H1 (cell line): ENCODE measurements at regions not wholly inside any gene's neighbourhood (a gene's known extent, or its start where the extent isn't known, plus 50 kb on each side); places are given as distances from the start of the nearest gene placed in this dataset.

Experiments used
- CTCF ChIA-PET: fragments of 300-600 bp; sonication (Branson Sonifier 250); formaldehyde crosslinking; loops from one replicate; lab custom pipeline; 2021; ENCODE audit not compliant: partially characterized antibody; lab: Charles Lee
- POLR2A ChIA-PET: fragments of 300-600 bp; sonication (Branson Sonifier 250); formaldehyde crosslinking; loops from one replicate; lab custom pipeline; 2021; ENCODE audit warnings: inconsistent platforms; ENCODE audit not compliant: partially characterized antibody; lab: Charles Lee
- DNase-seq, 2 experiments: peaks; one replicate each; pipeline versions ENCODE4 v3.0.0 to v3.0.0-alpha.2; 2010 to 2022; ENCODE audit warnings: low spot score in 2 of 2, low read depth in 1 of 2, mixed read lengths in 1 of 2
- FAIRE-seq: peaks from 2 replicates; lab custom pipeline; 2011; peaks lifted over from hg19 to GRCh38; lab: Jason Lieb, UNC
- H2AFZ ChIP-seq: 2 replicates; pipeline ENCODE4 v1.8.1; 2012; ENCODE audit warnings: low read length, inconsistent platforms
- H2AK5ac ChIP-seq: 2 replicates; pipeline ENCODE4 v1.6.1; 2013; ENCODE audit warnings: low read depth, low read length
- H2BK120ac ChIP-seq: replicated peaks from 2 replicates; pipeline ENCODE3; 2013; ENCODE audit warnings: low read depth, low read length, inconsistent platforms
- H2BK12ac ChIP-seq: 2 replicates; pipeline ENCODE4 v1.6.1; 2013; ENCODE audit warnings: low read depth, low read length
- H2BK15ac ChIP-seq: 2 replicates; pipeline ENCODE4 v1.6.1; 2013; ENCODE audit warnings: low read length
- H2BK20ac ChIP-seq: 2 replicates; pipeline ENCODE4 v1.6.1; 2013; ENCODE audit warnings: low read length
- H2BK5ac ChIP-seq: 2 replicates; pipeline ENCODE4 v1.6.1; 2013; ENCODE audit warnings: low read depth, low read length
- H3K14ac ChIP-seq: 2 replicates; pipeline ENCODE4 v1.6.1; 2013; ENCODE audit warnings: inconsistent platforms; ENCODE audit not compliant: insufficient read length
- H3K18ac ChIP-seq: 2 replicates; pipeline ENCODE4 v1.6.1; 2013; ENCODE audit warnings: low read length; ENCODE audit errors: extremely low read depth
- H3K23ac ChIP-seq: 2 replicates; pipeline ENCODE4 v1.6.1; 2013; ENCODE audit warnings: inconsistent platforms; ENCODE audit not compliant: insufficient read length
- H3K23me2 ChIP-seq: 2 replicates; pipeline ENCODE4 v1.6.1; 2013; ENCODE audit warnings: low read depth, low read length
- H3K27ac ChIP-seq: 2 replicates; pipeline ENCODE4 v1.6.1; 2011; ENCODE audit warnings: low read depth, low read length, inconsistent platforms
- H3K27me3 ChIP-seq, 4 experiments: replicated peaks in 1 of 4; 1 replicate in 1 of 4; 2 replicates in 3 of 4; pipeline versions ENCODE4 v1.6.1 to v1.8.1; 2011 to 2013; ENCODE audit warnings: low read length in 3 of 4, mild to moderate bottlenecking in 3 of 4, inconsistent platforms in 2 of 4, mixed read lengths in 2 of 4, moderate library complexity in 1 of 4; ENCODE audit not compliant: control insufficient read depth in 3 of 4, insufficient read depth in 3 of 4; ENCODE audit errors: extremely low read depth in 1 of 4
- H3K36me3 ChIP-seq, 4 experiments: 2 replicates each; pipeline versions ENCODE4 v1.6.1 to v1.8.1; 2011 to 2013; ENCODE audit warnings: mild to moderate bottlenecking in 4 of 4, low read length in 3 of 4, moderate library complexity in 2 of 4, control low read depth in 1 of 4, inconsistent platforms in 1 of 4; ENCODE audit not compliant: insufficient read depth in 4 of 4, control insufficient read depth in 2 of 4
- H3K4ac ChIP-seq: replicated peaks from 2 replicates; pipeline ENCODE3; 2013; ENCODE audit warnings: low read length, low read depth, mixed read lengths, inconsistent platforms; ENCODE audit not compliant: insufficient read length
- H3K4me1 ChIP-seq, 4 experiments: replicated peaks in 1 of 4; 1 replicate in 1 of 4; 2 replicates in 3 of 4; pipeline versions ENCODE4 v1.6.1 to v1.8.1; 2011 to 2013; ENCODE audit warnings: low read length in 3 of 4, inconsistent platforms in 2 of 4, mixed read lengths in 1 of 4; ENCODE audit not compliant: insufficient read depth in 4 of 4, control insufficient read depth in 3 of 4
- H3K4me2 ChIP-seq, 2 experiments: 2 replicates each; pipeline versions ENCODE4 v1.6.1 to v1.8.1; 2011 to 2013; ENCODE audit warnings: low read depth in 2 of 2, low read length in 2 of 2, control low read depth in 1 of 2, inconsistent platforms in 1 of 2, mild to moderate bottlenecking in 1 of 2; ENCODE audit not compliant: insufficient read depth in 1 of 2
- H3K4me3 ChIP-seq, 4 experiments: fragments of 200-600, 300-600 bp in 1 of 4; sonication (generic), shearing (Covaris generic), sonication (Bioruptor Twin) in 1 of 4; 2 replicates each; pipeline versions ENCODE4 v1.5.1 to v1.8.1; 2011 to 2016; ENCODE audit warnings: low read length in 4 of 4, low read depth in 3 of 4, control low read depth in 2 of 4, inconsistent platforms in 2 of 4, mild to moderate bottlenecking in 2 of 4, mixed read lengths in 1 of 4, moderate library complexity in 1 of 4; ENCODE audit not compliant: insufficient read depth in 2 of 4; ENCODE audit errors: extremely low read depth in 1 of 4
- H3K56ac ChIP-seq: replicated peaks from 2 replicates; pipeline ENCODE3; 2013; ENCODE audit warnings: low read depth, mild to moderate bottlenecking, mixed read lengths, low read length, inconsistent platforms; ENCODE audit not compliant: insufficient read length
- H3K79me1 ChIP-seq: 2 replicates; pipeline ENCODE4 v1.6.1; 2013; ENCODE audit warnings: low read depth, low read length, control low read depth
- H3K79me2 ChIP-seq, 2 experiments: 2 replicates each; pipeline versions ENCODE4 v1.6.1 to v1.8.1; 2012 to 2013; ENCODE audit warnings: low read length in 2 of 2, mild to moderate bottlenecking in 2 of 2, inconsistent platforms in 1 of 2; ENCODE audit not compliant: insufficient read depth in 2 of 2, control insufficient read depth in 1 of 2
- H3K9ac ChIP-seq, 4 experiments: replicated peaks in 1 of 4; 1 replicate in 1 of 4; 2 replicates in 3 of 4; pipeline versions ENCODE4 v1.6.1 to v1.8.1; 2011 to 2013; ENCODE audit warnings: low read depth in 3 of 4, low read length in 3 of 4, control low read depth in 2 of 4, mild to moderate bottlenecking in 2 of 4, moderate library complexity in 2 of 4, inconsistent platforms in 1 of 4; ENCODE audit errors: extremely low read depth in 1 of 4
- H3K9me3 ChIP-seq, 2 experiments: 2 replicates each; pipeline versions ENCODE4 v1.6.1 to v1.8.1; 2012 to 2013; ENCODE audit warnings: mild to moderate bottlenecking in 2 of 2, moderate library complexity in 2 of 2, control low read depth in 1 of 2, inconsistent platforms in 1 of 2, low read depth in 1 of 2, low read length in 1 of 2, mixed read lengths in 1 of 2; ENCODE audit not compliant: insufficient read depth in 2 of 2
- H4K20me1 ChIP-seq, 2 experiments: replicated peaks in 1 of 2; 2 replicates each; pipeline versions ENCODE3 to v1.8.1; 2011 to 2013; ENCODE audit warnings: inconsistent platforms in 2 of 2, low read length in 2 of 2, mild to moderate bottlenecking in 1 of 2; ENCODE audit not compliant: insufficient read depth in 2 of 2, control insufficient read depth in 1 of 2
- H4K5ac ChIP-seq: 2 replicates; pipeline ENCODE4 v1.6.1; 2013; ENCODE audit warnings: low read length, low read depth, mixed read lengths, inconsistent platforms; ENCODE audit not compliant: insufficient read length
- H4K8ac ChIP-seq: 2 replicates; pipeline ENCODE4 v1.8.0; 2013; ENCODE audit warnings: mild to moderate bottlenecking, moderate library complexity, low read length, inconsistent platforms; ENCODE audit not compliant: insufficient read depth; ENCODE audit errors: extremely low read depth
- H4K91ac ChIP-seq: replicated peaks from 2 replicates; pipeline ENCODE3; 2013; ENCODE audit warnings: low read length, mixed read lengths, inconsistent platforms; ENCODE audit not compliant: insufficient read length
- CHD1 ChIP-seq: IDR thresholded peaks from 2 replicates; pipeline ENCODE4 v1.6.1; 2012; ENCODE audit warnings: low read depth, low read length, improper control_type of control experiment
- FOSL1 ChIP-seq: IDR thresholded peaks from 2 replicates; pipeline ENCODE4 v1.6.1; 2011; ENCODE audit warnings: mild to moderate bottlenecking, low read depth, low read length, moderate library complexity; ENCODE audit not compliant: insufficient read depth
- GTF2F1 ChIP-seq: IDR thresholded peaks from 2 replicates; pipeline ENCODE4 v1.6.1; 2012; ENCODE audit warnings: low read depth, low read length, improper control_type of control experiment, borderline replicate concordance
- KDM5A ChIP-seq: fragments of 200-600 bp; IDR thresholded peaks from 2 replicates; pipeline ENCODE4 v1.7.1; 2012; ENCODE audit warnings: mild to moderate bottlenecking, low read length, inconsistent platforms, mixed read lengths
- POLR2AphosphoS5 ChIP-seq: IDR thresholded peaks from 2 replicates; pipeline ENCODE4 v1.6.1; 2011; ENCODE audit warnings: low read depth, low read length
- RFX5 ChIP-seq: IDR thresholded peaks from 2 replicates; pipeline ENCODE4 v1.6.1; 2011; ENCODE audit warnings: low read depth, low read length, improper control_type of control experiment, borderline replicate concordance
- SIN3A ChIP-seq, 2 experiments: IDR thresholded peaks in 1 of 2; conservative IDR thresholded peaks in 1 of 2; 2 replicates each; pipeline ENCODE4 v1.6.1; 2011 to 2012; ENCODE audit warnings: low read length in 2 of 2, improper control_type of control experiment in 1 of 2, low read depth in 1 of 2, mild to moderate bottlenecking in 1 of 2
- SIX5 ChIP-seq: IDR thresholded peaks from 2 replicates; pipeline ENCODE4 v1.6.1; 2011; ENCODE audit warnings: mild to moderate bottlenecking, low read depth, low read length
- SP4 ChIP-seq: IDR thresholded peaks from 2 replicates; pipeline ENCODE4 v1.6.1; 2012; ENCODE audit warnings: low read length, inconsistent platforms
- SUZ12 ChIP-seq: fragments of 200-600 bp; sonication (generic); IDR thresholded peaks from 2 replicates; pipeline ENCODE4 v1.6.1; 2012; ENCODE audit warnings: mild to moderate bottlenecking, inconsistent platforms, low read length, moderate library complexity, mixed read lengths
- USF2 ChIP-seq: IDR thresholded peaks from 2 replicates; pipeline ENCODE4 v1.6.1; 2011; ENCODE audit warnings: low read length, improper control_type of control experiment
- ZNF274 ChIP-seq: IDR thresholded peaks from 2 replicates; pipeline ENCODE4 v1.7.0; 2012; ENCODE audit warnings: low read length, borderline replicate concordance; ENCODE audit errors: extremely low read depth
- WGBS, 2 experiments: shearing (Covaris generic) in 1 of 2; methylation state at CpG; one replicate each; pipeline versions ENCODE4 v1.1.6 to v1.1.7; 2013 to 2015; ENCODE audit warnings: low lambda C conversion rate in 2 of 2, mixed read lengths in 2 of 2, inconsistent platforms in 1 of 2, low coverage in 1 of 2, missing lambda C conversion rate in 1 of 2; ENCODE audit not compliant: insufficient replicate concordance in 2 of 2, insufficient coverage in 1 of 2, insufficient read length in 1 of 2; ENCODE audit errors: extremely low coverage in 1 of 2, missing lambda C conversion rate in 1 of 2; 5-methylcytosine and 5-hydroxymethylcytosine counted together

DNA sequence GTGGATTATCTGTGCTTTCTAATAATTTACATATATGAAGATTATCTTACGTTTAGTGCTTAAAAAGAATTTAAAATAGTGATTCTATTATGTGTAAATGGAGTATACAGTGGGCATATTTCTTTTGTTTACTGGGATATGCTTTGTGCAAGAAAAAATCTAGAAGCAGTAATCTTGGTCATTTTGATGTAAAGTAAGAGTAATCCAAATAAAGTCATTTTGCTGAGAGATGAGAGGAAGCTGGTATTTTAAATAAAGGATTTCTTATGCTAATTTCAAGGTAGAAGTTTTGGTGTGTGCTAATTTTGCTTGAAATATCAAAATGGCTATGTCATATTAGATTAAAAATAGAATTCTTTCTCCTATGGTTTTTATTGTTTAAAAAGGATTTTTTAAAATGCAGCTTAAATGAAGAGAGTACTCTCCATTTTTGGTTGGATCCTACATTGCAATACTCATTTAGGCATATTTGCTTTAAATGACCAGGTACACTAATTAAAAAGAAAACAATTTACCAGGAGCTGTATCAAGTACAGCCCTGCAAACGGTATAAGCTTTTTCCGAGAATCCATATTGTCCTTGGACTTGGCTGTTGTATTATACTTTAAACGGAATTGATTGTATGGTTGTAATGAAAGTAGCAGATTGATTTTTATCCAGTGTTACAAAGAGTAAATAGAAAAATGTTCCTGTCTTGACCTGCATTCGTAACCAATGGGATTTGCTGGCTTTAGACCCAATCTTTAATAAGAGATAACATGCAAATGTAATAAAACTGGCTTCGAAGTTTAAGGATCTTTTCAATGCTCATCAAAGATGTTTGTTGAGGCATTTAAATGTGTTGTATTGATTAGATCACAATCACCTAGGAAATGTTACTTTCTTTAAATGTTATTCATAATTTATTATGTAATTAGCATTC is 574.7 kb downstream of the USP25 start:
- H3K27ac ChIP-seq = no peak overlapping the region
- H3K23me2 ChIP-seq = no peaks in the 10 kb centered on the region
- H2AK5ac ChIP-seq = no peak overlapping the region
- no peak overlapping the region for H2BK12ac ChIP-seq
- no peak overlapping the region for H3K56ac ChIP-seq
- H2BK20ac ChIP-seq = no peak overlapping the region
- H3K4me1 ChIP-seq = 0 out of 7 replicates have a peak, but pooled peaks cover 0 to 2% (median 0%) of the 10 kb centered on the region in 4 experiments
- H3K4me2 ChIP-seq = no peak overlapping the region
- no peaks in the 10 kb centered on the region for H3K9me3 ChIP-seq
- no peak overlapping the region for H3K23ac ChIP-seq
- WGBS, 2 experiments = 91% methylated on average over 6 of the region's 6 CpGs; no CpG with 5 or more reads in 1 of the 2 experiments
- H4K5ac ChIP-seq = no peak overlapping the region
- H3K79me1 ChIP-seq = no peaks in the 10 kb centered on the region
- H3K9ac ChIP-seq = no peak overlapping the region
- H3K4ac ChIP-seq = no peak overlapping the region
- H4K91ac ChIP-seq = no peak overlapping the region
- no peak overlapping the region for H2BK15ac ChIP-seq
- CTCF ChIA-PET = no interaction called here
- no peaks in the 10 kb centered on the region for H3K27me3 ChIP-seq
- H2AFZ ChIP-seq = no peak overlapping the region
- no peak overlapping the region for H2BK5ac ChIP-seq
- DNase-seq (no peak), FAIRE-seq (no peak)
- H2BK120ac ChIP-seq = no peak overlapping the region
- H4K8ac ChIP-seq = no peak overlapping the region
- no peak overlapping the region for H3K4me3 ChIP-seq
- no peak overlapping the region for H3K18ac ChIP-seq
- POLR2A ChIA-PET = interaction anchor here (0.6 kb wide), 1 partner anchor 12 kb away, joined by 3 read pairs; no protein-coding TSS in a partner anchor
- H4K20me1 ChIP-seq = no peaks in the 10 kb centered on the region
- no peaks in the 10 kb centered on the region for H3K79me2 ChIP-seq
- no peaks in the 10 kb centered on the region for H3K36me3 ChIP-seq
- H3K14ac ChIP-seq = no peak overlapping the region
- TF ChIP-seq POLR2AphosphoS5 (no peak), SIX5 (no peak), GTF2F1 (no peak), SP4 (no peak), SUZ12 (no peak), RFX5 (no peak), ZNF274 (no peak), CHD1 (no peak), FOSL1 (no peak), SIN3A (conservative IDR thresholded peaks at IDR 0.05 in 1 of 2, IDR thresholded peaks at IDR 0.05 in 1 of 2; ENCODE audit: low read depth in 1 of 2, low read length in 2 of 2) (no peak), KDM5A (no peak), USF2 (no peak)
